Left renal cortex interstitium (tissue), 4 donors: ENCODE measurements at regions not wholly inside any gene's neighbourhood (a gene's known extent, or its start where the extent isn't known, plus 50 kb on each side); places are given as distances from the start of the nearest gene placed in this dataset.

ENCODE experiments used
- DNase-seq, 4 donors: peaks; one replicate each; pipeline ENCODE4 v3.0.0-alpha.2; 2013; ENCODE audit warnings: low read depth in 4 of 4, low spot score in 2 of 4, missing footprints in 1 of 4

DNA sequence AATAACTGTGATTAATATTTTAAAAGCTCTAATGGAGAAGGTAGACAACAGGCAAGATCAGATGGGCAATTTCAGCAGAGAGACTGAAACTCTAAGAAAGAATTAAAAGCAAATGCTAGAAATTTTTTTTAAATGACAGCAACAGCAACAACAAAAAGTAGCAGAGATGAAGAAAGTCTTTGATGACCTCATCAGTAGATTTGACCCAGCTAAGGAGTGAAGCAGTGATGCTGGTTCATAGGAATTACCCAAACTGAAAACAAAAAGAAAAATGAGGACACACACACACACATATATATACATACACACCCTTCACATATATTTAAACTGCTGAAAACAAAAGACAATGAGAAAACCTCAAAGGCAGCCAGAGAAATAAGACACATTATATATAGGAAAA lies 197.6 kb upstream of the ARID1B start:
- DNase-seq: no peak

DNA sequence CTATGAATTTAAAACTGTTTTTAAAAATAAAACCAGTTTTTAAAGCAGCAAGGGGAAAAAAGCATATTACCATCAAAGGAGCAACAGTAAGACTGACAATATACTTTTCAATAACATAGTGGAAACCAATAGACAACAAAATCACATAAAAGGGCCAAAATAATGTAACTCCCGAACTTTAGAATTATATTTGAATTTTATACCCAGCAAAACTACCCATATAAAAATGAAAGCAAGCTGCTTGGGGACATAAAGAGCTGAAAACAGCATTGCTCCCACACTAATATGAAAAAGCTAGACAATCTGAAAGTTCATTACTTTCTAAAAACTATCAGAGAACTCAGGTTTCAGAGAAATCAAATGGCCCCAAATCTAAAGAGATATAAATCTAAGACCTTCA lies 199.4 kb upstream of the ARID1B start:
- no peak for DNase-seq

DNA sequence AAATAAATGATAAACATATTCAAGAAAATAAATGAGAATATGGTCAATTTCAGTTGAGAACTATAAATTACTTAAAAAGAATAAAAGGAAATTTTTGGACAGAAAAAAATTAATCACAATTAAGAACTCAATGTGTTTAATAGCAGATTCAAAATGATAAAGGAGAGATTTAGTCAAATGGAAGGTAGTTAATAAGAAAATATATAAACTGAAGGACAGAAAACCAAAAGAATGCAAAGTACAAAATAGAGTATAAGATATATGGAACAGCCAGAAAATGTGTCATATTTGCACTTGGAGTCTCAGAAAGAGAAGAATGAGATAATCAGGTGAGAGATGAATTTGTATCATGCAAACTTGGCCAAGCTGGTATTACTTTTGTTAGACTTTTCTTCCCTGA lies 201.8 kb upstream of the ARID1B start:
- no peak for DNase-seq

DNA sequence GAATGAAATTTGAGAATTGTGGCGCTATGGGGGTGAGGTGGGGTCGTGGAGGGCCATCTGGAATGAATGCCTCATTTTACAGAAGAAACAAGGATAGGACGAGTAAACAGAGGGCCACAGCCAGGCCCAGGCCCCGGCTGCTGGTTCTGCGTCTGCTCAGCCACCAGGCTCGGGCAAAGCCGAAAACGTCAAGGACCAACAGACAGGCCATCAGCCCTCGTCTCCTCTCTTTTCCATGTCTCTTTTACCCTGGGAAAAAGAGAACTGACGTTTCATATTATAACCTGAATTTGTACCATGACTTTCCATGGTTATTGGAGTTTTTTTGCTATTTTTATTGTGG lies 212.4 kb upstream of the ARID1B start:
- no peak for DNase-seq

DNA sequence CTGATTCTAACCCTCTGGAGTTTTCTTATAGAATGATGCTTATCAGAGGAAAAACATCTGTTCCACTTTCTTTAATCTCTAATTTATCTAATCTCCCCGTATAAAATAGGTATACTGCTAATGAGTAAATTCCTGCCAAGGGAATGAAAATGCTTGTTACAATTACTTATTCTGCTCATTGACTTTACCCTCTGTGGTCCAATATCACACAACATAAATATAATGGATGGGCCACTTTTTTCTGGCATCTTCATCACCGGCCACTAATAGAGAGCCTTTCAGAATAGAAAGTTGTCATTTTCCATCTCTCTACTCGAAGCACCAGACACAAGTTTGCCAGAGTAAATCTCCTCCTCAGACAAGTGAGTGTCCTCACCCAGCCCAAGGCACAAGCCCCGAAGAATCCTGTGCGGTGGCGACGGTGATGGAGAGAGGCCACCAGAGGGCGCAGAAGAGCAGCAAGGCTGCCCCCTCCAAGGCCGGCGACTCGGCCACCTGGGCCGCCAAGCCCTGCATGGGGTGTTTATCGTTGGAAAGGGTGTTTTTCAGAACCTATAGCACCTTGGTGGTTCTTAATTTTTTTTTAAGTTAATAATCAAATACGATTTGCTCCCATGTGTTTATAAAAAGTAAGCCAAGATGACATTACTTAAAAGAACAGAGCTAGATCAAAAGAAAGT lies 212.9 kb upstream of the ARID1B start:
- DNase-seq: peak in 3 of 4 donors; percentile 58 to 69 (median 68)

DNA sequence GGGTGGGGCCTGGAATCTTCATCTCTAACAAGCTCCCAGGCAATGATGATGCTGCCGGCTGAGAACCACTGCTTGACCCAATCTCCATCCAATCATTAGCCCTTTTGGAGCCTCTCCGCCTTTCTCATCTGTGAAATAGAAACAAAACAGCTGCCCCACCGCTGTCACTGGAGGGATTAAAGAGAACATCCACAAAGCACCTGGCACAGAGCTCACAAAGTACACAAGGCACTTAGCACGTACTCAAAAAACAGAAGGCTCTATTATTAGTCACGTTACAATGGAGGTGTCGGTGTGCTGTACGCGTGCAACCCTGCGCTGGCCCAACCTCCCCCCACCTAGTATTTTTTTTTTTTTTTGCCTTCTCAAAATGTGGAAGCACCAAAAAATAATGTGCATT lies 213.5 kb upstream of the ARID1B start:
- no peak for DNase-seq

DNA sequence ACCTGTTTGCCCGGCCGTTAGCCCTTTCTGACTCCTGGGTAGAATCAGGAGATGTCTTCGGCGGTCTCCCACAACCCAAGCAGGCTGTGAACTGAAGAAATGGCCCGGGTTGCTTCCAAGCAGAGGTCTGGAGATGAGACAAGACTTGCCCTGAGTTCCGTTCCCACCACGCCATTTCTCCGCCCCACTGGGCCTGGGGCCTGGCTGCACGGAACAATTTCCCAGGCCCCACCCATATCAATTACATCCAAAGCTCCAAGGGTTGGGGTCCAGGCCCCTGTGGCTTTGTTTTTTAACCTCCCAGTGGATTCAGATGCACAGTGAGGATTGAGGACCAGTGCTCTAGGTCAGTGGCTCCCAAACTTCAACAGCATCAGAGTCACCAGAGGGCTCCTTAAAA lies 214.5 kb upstream of the ARID1B start:
- DNase-seq: no peak

DNA sequence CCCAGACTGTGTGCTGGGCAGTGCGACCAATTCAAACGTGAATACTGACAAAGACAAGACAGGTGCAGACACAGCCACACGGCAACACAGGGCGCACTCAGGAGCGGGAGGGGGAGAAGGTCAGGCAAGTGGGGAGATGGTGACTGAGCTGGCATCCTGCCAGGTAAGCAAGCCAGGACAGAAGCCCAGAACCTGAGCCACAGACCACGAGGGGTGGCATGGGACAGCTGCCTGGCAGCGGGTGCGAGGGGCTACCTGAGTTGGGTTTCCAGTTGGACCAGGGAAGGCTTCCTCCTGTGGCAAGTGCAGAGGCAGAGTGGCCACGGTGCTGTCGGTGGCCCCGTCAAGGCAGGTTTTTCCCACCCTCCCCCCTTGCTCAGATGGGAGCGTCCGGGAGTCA lies 215.2 kb upstream of the ARID1B start:
- DNase-seq: no peak

DNA sequence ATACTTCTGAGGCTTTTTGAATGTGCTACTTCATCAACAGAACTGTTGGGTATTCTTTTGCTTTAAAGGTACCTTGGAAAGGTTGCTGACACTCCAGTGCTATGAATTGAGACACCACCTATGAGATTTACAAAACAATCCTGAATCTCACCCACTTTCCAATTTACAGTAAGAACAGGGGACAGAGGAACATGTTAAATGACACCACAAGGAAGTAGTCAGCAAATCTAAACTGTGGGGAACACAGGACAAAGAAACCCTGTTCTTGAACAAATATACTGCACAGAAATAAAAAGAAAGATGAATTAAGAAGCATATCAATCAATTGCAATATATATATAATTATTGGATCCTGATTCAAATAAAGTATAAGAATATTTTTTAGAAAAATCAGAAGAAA lies 216.7 kb upstream of the ARID1B start:
- no peak for DNase-seq

DNA sequence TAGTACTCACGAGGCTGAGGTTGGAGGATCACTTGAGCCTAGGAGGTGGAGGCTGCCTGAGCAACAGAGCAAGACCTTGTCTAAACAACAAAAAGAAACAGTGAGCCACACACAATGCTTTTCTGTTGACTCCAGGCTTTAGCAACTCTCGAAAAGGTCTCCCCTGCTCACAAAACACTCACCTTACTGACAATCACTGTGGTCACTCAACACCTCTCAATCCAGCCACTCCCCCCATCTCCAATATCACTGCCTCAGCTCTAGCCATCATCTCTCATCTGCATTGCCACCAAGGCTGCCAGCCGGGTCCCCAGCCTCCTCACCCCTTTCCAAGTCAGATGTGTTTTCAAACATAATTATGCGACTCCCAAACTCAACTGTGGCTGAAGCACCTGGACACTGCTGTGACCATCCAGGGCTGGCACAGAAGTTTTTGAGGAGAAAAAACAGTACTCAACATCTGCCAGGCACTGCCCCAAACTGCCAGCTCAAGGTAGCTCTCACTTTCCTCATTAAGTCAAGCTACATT lies 218.0 kb upstream of the ARID1B start:
- peak in 1 of 4 donors; percentile 48 for DNase-seq

DNA sequence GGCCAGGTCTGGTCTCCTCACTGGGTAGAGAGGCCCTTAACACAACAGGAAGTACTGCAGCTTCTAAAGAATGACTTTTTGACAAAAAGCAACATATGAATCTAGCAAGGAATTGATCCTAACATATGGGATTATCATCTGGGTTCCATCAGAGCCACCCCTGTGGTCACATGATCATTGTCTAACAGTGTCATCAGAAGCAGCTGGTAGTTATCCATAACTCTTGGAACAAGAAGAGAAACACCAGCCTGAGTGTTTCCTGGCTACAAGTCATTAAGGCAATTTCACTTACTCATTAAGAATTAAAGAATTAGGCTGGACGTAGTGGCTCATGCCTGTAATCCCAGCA lies 219.3 kb upstream of the ARID1B start:
- no peak for DNase-seq

DNA sequence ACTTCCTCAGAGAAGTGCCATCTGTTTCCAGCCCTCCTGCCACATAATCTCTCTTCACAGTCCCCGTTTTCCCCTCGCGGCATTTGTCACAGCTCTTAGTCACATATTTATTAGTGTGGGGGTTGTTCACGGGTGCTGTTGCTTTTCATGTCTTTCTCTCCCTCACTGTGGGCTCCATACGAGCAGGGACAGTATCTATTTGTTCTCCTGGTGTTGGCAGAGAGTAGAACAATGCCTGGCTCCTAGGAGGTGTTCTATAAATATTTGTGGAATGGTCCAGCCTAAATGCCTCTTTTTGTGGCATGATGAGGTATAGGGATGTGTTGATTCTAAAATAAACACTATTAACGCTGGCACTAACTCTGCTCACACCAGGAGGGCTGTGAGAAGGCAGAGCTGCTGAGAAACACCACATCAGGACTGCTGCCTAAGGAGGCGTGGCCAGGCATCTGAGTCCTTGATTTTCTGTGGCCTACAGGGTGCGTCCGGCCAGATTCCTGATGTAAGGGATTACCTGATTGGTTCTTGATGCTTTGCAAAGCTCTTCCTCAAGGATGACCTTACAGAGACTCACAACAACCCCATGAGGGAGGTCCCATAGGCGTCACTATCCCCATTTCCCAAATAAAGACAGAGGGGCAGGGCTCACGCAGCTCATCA lies 219.8 kb upstream of the ARID1B start:
- no peak for DNase-seq

DNA sequence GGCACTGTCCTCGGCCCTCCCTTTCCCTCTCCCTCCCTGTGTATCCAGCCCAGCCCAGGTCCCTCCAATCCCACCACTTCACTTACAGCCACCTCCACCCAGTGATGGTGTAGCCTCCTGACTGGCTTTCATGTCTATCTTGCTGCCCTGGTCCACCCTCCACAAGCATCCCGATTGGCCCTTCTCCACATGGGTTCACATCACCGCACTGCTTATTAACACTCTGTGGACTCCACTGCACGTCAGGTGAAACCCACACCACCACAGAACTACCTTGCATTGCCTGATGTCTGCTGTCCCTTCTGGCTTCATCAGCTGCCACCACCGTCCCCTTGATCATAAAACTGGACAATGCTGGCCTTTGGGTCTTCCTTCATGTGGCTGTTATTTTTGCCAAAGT lies 220.4 kb upstream of the ARID1B start:
- no peak for DNase-seq

DNA sequence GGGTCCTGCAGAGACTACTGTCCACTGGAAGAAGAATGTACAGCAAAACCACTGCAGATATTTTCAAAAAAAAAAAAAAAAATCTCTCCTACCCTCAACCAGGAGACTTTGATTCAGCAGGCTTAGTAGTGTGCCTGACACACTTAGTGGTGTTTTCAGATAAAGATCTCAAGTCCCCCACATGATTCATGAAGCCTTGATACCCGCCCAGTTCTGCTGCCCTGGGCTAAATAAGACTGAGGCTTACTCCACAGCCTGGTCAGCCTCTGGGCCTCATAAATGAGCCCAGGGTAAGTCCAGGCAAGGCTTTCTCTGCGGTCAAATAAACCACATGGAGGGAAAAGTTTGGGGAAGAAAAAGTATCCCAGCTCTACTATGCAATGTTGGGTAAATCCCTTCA lies 222.1 kb upstream of the ARID1B start:
- no peak for DNase-seq

DNA sequence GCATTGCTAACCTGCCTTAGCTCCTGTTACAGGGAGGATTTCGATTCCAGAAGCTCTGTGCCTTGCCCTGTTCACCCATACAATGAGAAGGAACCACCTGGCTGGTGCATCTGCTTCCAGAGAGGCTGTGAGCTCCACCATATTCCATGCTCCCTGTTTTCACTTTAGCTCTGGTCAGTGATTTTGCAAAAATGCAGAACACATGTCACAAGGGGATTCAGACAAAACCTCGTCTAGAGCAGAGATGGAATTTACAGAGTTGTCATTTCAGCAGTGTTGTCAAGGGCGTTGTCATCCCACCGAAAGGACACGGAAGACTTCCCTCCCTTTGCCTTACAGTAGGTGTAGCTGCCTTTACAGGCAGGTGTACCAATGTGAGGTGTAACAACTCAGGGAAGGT lies 223.0 kb upstream of the ARID1B start:
- no peak for DNase-seq

DNA sequence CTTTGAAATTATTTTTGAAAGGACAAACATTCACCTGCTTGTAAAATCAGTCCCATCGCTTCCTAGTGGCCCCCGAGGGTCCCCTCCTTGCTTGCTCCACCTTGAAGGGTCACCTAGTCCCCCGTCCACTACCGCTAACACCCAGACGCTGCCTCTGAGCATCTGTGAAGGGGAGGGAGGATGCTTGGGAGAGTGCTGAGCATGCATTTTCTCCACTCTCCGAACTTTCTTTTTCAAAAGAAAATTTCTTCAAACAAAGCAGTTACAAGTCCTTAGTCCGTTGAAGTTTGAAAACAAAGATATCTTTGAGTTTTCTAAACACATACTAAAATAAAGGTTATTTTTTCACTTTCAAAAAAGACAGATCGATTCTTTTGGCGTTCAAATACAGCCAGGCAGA lies 224.3 kb upstream of the ARID1B start:
- DNase-seq: no peak

DNA sequence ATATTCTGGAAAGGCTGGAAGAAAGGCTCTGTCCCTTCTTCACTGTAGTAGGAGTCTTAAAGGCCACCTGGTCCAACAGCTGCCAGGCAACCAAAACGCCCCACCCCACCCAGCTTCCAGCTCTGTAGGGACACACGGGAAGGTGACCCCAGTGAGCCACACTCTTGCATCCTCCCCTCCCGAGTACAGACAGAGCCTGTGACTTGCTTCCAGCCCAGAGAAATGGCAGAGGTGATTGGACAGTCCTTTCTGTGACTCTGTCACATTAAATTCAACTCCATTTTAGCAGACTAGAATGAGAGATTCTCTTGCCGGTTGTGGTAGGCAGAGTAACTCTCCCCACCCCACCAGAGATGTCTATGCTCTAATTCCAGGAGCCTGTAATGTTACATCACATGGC lies 226.2 kb upstream of the ARID1B start:
- no peak for DNase-seq

DNA sequence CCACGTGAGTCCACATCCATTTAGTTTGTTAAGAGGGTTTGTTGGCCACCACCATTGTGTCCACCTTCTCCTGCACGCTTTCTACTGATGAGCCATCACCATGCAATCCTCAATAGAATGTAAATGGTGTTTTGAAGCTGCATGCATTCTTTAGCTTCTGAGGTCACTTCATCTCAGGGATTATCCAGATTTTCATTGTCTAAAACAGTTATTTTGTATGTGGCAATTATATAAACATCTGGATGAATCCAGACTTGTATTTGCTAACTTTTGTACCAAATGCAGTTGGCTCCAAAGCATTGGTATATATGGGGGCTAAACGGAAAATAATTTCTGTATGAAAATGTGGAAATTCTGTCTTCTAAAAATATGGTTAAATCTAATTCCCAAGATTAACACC lies 231.2 kb upstream of the ARID1B start:
- no peak for DNase-seq

DNA sequence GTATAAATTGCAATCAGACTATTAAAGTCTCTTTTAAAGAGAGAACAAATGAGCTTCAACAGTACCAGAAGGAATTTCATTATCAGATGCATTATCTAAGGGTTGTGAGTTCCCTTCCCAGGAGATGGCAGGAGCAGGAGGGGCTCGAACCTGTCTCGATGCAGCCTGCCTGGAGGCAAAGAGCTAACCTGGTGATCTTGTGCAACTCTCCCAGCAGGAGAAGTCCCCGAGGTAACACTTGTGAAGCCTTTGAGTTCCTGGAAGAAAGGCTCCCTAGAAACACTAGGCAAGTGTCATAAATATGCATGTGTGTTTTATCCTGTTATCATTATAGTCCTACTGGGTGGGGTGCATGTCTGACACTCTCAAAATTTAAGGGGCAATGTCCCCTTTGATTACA lies 232.2 kb upstream of the ARID1B start:
- DNase-seq: no peak

DNA sequence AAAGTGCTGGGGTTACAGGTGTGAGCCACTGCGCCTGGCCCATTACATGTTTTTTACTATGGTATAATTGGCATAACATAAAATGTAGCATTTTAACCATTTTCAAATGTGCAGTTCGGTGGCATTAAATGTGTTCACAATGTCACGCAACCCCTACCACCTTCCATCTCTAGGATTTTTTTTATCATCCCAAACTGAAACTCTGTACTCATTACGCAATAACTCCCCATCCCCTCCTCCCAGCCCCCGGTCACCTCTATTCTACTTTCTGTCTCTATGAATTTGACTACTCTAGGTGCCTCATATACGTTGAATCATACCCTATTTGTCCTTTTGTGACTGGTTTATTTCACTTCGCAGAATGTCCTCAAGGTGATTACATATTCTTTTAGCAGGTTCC lies 233.1 kb upstream of the ARID1B start:
- DNase-seq: no peak

DNA sequence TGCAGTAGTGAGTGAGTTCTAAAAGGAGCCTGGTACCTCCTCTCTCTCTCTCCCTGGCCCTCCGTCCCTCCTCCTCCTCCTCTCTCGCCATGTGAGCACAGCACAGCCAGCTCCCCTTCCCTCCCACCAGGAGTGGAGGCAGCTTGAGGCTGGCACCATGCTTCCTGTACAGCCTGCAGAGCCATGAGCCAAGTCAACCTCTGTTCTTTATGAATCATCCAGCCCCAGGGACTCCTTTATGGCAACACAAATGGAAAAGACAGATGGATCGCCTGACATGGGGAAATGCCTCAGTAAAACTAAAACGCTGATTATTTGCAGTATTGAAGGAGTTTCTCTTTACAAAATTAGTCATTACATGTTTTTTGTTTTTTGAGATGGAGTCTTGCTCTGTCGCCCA lies 233.7 kb upstream of the ARID1B start:
- no peak for DNase-seq

DNA sequence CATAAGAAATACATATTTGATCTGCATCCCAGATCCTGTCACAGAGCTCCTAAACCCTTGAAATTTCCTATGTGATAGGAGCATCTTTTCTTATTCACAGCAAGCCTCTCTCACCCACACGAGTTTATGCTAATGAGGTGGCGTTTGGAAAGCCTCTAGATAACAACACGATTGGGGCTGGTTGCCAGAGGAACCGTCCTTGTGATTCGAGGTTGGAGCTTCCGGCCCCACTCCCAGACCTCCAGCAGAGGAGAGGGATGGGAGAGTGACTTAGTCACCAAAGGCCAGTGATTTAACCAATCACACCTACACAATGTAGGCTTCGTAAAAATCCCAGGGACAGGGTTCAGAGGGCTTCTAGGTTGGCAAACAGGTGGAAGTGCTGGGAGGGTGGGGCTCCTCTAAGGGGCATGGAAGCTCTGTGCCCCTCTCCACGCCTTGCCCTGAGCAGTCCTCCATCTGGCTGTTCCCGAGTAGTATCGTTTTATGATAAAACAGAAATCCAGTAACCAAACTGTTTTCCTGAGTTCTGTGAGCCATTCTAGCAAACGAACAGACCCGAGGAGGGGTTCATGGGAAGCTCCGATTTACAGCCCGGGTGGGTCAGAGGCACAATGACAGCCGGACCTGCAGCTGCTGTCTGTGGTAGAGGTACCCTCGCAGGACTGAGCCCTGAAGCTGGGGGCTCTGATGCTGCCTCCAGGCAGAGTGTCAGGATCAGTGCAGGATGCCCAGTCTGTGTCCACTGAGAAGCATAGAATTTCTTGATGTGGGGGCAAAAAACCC lies 238.1 kb upstream of the ARID1B start:
- no peak for DNase-seq
